ENCODE measurements at regions not wholly inside any gene's neighbourhood (a gene's known extent, or its start where the extent isn't known, plus 50 kb on each side); places are given as distances from the start of the nearest gene placed in this dataset.

DNA sequence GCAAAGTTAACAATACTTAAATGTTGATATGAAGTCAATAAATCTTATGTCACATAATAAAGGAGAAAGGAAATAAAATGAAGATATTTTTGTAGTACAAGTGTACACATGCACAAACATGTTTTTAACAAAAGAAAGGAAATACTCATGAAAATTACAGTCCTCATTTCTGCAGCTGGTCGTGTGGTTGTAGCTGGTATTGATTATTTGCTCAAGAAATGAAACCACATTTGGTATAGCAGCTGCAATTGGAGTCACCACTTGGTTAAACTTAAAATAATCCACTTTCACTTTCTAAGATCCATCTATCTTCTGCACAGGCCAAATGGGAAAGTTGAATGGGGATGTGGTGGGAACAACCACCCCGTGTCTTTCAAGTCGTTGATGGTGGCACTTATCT lies 580.5 kb upstream of the NRXN1 start:
- no peak for DNase-seq

- no peak for DNase-seq
Observed at GRCh38 chr2:51601706-51602105, 569.8 kb upstream of the NRXN1 start.

- no peak for DNase-seq
Observed at GRCh38 chr2:51597086-51597485, 565.2 kb upstream of the NRXN1 start.

DNA sequence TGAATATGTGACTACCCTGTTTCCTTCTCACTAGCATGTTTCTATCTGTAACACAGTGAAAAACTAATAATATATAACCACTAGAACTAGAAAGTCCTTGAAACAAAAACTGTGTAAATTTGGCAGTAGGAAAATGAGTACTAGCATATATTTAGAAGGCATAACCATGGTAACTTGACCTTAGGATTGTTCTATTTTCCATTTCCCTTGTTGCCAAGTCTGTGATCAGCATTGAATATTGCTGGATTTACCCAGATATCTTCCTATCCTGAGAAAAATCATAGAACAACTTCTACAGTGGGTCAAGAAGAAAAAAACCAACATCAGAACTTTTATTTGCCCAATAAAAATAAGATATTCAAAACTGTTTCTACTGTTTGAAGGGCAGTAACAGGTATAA lies 563.9 kb upstream of the NRXN1 start:
- no peak for DNase-seq

GRCh38 chr2:51581636-51582267 lies 549.8 kb upstream of the NRXN1 start:
- DNase-seq, result no peak

DNA sequence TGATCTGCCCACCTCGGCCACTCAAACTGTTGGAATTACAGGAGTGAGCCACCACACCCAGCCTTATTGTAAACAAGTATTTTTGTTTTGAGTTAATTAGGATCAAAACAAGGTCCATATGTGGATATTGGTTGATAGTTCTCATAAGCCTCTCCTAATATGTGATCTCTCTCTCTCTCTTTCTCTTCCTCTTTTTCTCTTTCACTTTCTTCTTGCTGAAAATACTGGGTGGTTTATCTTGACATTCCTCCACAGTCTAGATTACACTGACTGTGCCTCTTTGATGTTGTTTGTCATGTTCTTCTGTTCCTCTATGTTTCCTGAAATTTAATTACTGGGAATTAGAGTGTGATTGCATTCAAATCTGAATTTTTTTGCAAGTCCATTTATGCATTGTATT lies 547.5 kb upstream of the NRXN1 start:
- no peak for DNase-seq

GRCh38 chr2:51575181-51575580 lies 543.2 kb upstream of the NRXN1 start:
- no peak for DNase-seq

GRCh38 chr2:51559026-51559425 lies 527.1 kb upstream of the NRXN1 start:
- DNase-seq, result no peak

- DNase-seq, result no peak
Observed at GRCh38 chr2:51553476-51553875, 521.5 kb upstream of the NRXN1 start.

DNA sequence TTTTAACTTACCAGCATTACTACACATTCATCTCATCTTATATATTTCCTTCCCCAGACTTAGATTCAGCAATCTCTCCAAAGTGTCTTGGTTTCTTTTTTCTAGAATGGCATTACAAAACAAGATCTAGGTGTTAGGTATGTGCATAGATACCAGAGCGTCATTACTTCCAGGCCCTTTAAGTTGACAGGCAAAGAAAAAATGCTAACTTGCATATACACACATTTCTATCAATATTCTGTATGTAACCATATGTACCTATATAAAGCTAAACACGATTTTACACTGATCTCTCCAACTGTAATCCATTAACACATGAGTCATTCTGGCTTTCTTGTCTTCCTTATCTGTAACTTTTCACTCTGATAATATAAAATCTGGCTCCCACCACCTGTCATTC lies 503.8 kb upstream of the NRXN1 start:
- no peak for DNase-seq

GRCh38 chr2:51534166-51534565 lies 502.2 kb upstream of the NRXN1 start:
- DNase-seq, result no peak

DNA sequence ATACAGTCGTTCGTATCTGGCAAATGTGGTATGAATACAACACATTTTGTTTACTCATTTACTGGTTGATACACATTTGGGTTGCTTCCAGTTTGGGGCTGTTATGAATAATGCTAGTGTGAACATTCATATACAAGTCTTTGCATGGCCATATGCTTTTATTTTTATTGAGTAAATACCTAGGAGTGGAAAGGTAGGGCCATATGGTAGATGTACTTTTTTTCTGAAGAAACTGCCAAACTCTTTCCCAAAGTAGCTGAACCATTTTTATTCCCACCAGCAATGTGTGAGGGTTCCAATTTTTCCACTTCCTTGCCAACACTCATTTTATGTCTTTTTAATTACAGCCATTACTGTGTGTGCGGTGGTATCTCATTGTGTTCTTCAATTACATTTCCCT lies 496.2 kb upstream of the NRXN1 start:
- DNase-seq, result no peak

GRCh38 chr2:51526766-51527165 lies 494.8 kb upstream of the NRXN1 start:
- no peak for DNase-seq

GRCh38 chr2:51516667-51517066 lies 484.7 kb upstream of the NRXN1 start:
- DNase-seq, result no peak

GRCh38 chr2:51511002-51511401 lies 479.1 kb upstream of the NRXN1 start:
- DNase-seq, result no peak

GRCh38 chr2:51510303-51510702 lies 478.4 kb upstream of the NRXN1 start:
- DNase-seq, result no peak

GRCh38 chr2:51505533-51505932 lies 473.6 kb upstream of the NRXN1 start:
- DNase-seq, result no peak

DNA sequence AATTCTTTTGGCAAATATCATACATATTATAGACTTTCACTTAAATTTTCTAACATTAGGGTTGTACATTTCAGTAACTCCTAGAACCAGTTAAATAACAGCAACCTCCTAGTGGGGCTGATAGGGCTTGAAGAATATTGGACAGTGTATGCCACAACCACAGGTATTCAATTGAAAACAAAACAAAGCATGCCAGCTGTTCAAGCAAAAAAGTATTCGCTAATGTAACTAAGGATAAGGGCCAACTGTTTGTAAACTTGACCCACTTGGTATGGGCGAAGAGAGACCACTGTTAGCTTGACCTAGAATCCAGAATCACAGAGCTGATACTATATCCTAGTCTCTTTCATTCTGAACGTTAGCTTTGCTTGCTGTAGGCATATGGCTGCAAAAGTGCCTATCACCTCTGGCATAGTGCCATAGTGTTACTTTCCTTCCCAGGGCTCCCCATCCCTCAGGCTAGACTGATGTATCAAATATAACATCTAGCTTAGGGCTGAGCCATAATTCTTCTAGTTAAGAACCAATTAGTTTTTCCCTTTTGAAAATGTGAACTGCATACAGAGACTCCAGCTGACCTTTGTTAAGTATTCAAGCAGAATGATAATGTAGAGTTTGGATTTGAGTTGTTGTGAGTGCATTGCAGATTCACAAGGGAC lies 458.8 kb upstream of the NRXN1 start:
- DNase-seq, result no peak

- no peak for DNase-seq
Observed at GRCh38 chr2:51484605-51485004, 452.7 kb upstream of the NRXN1 start.

- no peak for DNase-seq
Observed at GRCh38 chr2:51483720-51484119, 451.8 kb upstream of the NRXN1 start.

DNA sequence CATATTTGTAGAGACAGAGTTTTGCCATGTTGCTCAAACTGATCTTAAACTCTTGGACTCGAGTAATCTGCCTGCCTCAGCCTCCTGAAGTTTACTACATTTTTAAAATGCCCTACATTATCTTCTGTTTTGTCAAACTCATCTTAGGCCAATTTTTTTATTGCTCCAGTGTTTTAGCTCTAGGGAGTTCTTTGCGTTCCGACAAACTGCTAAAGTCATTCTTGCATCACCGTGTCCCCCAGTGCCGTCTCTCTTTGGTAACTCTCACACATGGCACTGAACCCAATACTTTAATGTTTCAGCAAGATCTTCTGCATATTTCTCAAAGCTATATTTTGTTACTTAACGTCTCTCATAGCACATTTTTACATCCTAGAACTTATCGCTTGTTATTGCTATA lies 440.9 kb upstream of the NRXN1 start:
- no peak for DNase-seq

GRCh38 chr2:51472300-51472699 lies 440.4 kb upstream of the NRXN1 start:
- DNase-seq, result no peak

- DNase-seq, result no peak
Observed at GRCh38 chr2:51469102-51469501, 437.2 kb upstream of the NRXN1 start.

DNA sequence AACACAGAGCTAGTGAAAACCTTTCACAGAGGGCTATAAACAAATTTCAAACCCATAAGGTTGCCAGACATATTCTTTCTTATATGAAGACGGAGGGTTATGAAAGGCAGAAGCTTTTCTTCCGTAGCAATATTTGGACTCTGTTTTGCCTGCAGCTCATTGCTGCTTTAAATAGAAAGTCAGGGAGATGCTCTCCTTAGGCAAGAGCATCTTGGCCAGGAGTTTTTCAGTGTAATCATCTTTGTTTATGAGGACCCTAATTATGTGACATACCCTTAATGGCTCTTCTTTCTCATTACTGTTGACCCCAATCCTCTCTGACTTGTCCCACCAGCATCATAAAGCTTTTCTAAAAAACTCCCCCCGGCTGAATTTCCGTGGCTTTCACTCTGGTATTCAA lies 433.4 kb upstream of the NRXN1 start:
- DNase-seq, result no peak

- no peak for DNase-seq
Observed at GRCh38 chr2:51454177-51454576, 422.2 kb upstream of the NRXN1 start.
